Adrenal gland (tissue), 9 donors: ENCODE measurements at regions not wholly inside any gene's neighbourhood (a gene's known extent, or its start where the extent isn't known, plus 50 kb on each side); places are given as distances from the start of the nearest gene placed in this dataset.

ENCODE experiments used
- DNase-seq, 7 donors: peaks; one replicate each; pipeline ENCODE4 v3.0.0-alpha.2; 2019 to 2020
- H3K27ac ChIP-seq, 5 donors: fragments of 200-600 bp; sonication (generic) in 4 of 5; 1 replicate in 3 of 5; 2 replicates in 2 of 5; pipeline versions ENCODE4 v1.5.1 to v1.8.0; 2016 to 2020; ENCODE audit warnings: mild to moderate bottlenecking in 1 of 5
- H3K27me3 ChIP-seq: fragments of 200-600 bp; 2 replicates; pipeline ENCODE4 v1.8.0; 2021
- H3K36me3 ChIP-seq, 2 donors: fragments of 200-600 bp; replicated peaks in 1 of 2; 1 replicate in 1 of 2; 2 replicates in 1 of 2; pipeline versions ENCODE4 v1.5.1 to v1.8.0; 2018 to 2022
- H3K4me1 ChIP-seq, 2 donors: fragments of 200-600 bp; replicated peaks in 1 of 2; 1 replicate in 1 of 2; 2 replicates in 1 of 2; pipeline versions ENCODE4 v1.5.1 to v1.8.0; 2018 to 2021
- H3K4me3 ChIP-seq, 4 donors: fragments of 200-600 bp; sonication (generic) in 3 of 4; one replicate each; pipeline ENCODE4 v1.5.1; 2016 to 2018
- H3K9me3 ChIP-seq, 3 donors: fragments of 200-600 bp; sonication (generic) in 1 of 3; replicated peaks in 1 of 3; 1 replicate in 2 of 3; 2 replicates in 1 of 3; pipeline versions ENCODE4 v1.5.1 to v1.8.0; 2016 to 2021
- POLR2A ChIP-seq, 2 donors: fragments of 450-650 bp; IDR thresholded peaks; one replicate each; pipeline ENCODE4 v1.6.1; 2017; ENCODE audit warnings: antibody characterized with exemption in 2 of 2, mild to moderate bottlenecking in 2 of 2, moderate library complexity in 1 of 2
- WGBS, 4 donors: extraction: QIAGEN DNeasy Blood & Tissue Kit in 2 of 4; methylation state at CpG; one replicate each; pipeline versions ENCODE4 v1.1.5 to v1.1.7; 2013 to 2017; 5-methylcytosine and 5-hydroxymethylcytosine counted together
- intact Hi-C, 2 donors: fragments of 100-400 bp; cut with DNase I; formaldehyde crosslinking; loops; one replicate each; pipeline versions ENCODE4 v1.14.1 to v1.15.0; 2022 to 2023
- TF ChIP-seq, protein P1 (sequence below), 6 experiments: fragments of 450-650 bp in 4 of 6; fragments of 200-600 bp in 2 of 6; sonication (generic) in 1 of 6; IDR thresholded peaks; 1 replicate in 5 of 6; 2 replicates in 1 of 6; pipeline versions ENCODE4 v1.5.1 to v1.8.0; 2016 to 2021; ENCODE audit warnings: antibody characterized with exemption in 6 of 6, mild to moderate bottlenecking in 2 of 6, moderate library complexity in 1 of 6
- donor health status: healthy with polysubstance abuse.
- donor health status: Bipolar disorder and iron deficiency.
- donor health status: DM: yes; HTN: yes; CAD: no.
- donor health status: DM: no; HTN: no; CAD: no.
- donor health status: DM: no; HTN: no; CAD: no.

DNA sequence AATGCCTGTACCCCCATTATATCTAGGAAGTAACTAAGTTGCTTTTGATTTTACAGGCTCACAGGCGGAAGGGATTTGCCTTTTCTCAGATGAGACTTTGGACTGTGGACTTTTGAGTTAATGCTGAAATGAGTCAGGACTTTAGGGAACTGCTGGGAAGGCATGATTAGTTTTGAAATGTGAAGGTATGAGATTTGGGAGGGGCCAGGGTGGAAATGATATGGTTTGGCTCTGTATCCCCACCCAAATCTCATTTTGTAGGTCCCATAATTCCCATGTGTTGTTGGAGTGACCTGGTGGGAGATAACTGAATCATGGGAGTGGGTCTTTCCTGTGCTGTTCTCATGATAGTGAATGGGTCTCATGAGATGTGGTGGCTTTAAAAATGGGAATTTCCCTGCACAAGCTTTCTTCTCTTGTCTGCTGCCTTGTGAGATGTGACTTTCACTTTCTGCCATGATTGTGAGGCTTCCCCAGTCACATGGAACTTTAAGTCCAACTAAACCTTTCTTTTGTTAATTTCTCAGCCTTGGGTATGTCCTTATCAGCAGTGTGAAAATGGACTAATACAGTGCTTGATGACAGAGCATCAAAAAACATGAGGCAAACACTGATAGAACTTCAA lies 1119.5 kb downstream of the PLA2G4A start:
- Histone ChIP-seq H3K4me1 (no peaks in the 10 kb centered on the region), H3K9me3 (peaks cover 0 to 10% (median 0%) of the 10 kb centered on the region in 3 donors), H3K4me3 (no peak overlapping the region), H3K36me3 (no peaks in the 10 kb centered on the region), H3K27ac (no peak overlapping the region), H3K27me3 (no peaks in the 10 kb centered on the region)
- 70 to 85% (median 75%) methylated on average over 1 of the region's 1 CpG for WGBS, 4 donors
- DNase-seq = no peak
- intact Hi-C loops = no loop called here
- no peak for TF ChIP-seq POLR2A (IDR thresholded peaks at IDR 0.05)
- TF ChIP-seq, protein P1, sequence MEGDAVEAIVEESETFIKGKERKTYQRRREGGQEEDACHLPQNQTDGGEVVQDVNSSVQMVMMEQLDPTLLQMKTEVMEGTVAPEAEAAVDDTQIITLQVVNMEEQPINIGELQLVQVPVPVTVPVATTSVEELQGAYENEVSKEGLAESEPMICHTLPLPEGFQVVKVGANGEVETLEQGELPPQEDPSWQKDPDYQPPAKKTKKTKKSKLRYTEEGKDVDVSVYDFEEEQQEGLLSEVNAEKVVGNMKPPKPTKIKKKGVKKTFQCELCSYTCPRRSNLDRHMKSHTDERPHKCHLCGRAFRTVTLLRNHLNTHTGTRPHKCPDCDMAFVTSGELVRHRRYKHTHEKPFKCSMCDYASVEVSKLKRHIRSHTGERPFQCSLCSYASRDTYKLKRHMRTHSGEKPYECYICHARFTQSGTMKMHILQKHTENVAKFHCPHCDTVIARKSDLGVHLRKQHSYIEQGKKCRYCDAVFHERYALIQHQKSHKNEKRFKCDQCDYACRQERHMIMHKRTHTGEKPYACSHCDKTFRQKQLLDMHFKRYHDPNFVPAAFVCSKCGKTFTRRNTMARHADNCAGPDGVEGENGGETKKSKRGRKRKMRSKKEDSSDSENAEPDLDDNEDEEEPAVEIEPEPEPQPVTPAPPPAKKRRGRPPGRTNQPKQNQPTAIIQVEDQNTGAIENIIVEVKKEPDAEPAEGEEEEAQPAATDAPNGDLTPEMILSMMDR (IDR thresholded peaks at IDR 0.05) = no peak

DNA sequence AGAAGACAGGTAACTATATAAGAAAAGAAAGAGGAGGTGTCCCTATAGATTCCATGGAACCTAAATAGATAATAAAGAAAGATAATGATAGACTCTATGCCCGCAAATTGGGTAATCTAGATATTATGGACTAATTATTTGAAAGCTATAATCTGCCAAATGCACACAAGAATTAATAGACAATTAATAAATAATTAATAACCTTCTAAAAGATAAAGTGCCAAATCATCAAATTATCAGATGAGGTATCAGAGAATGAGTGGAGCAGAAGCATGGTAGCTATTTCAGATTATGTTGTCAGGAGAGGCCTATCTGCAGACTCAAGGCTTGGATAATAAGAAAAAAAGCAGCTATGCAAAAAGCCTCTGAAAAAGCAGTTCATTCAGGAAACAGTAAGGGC lies 1120.8 kb downstream of the PLA2G4A start:
- H3K9me3 ChIP-seq = peaks cover 0 to 10% (median 0%) of the 10 kb centered on the region in 3 donors
- H3K36me3 ChIP-seq = no peaks in the 10 kb centered on the region
- no peak overlapping the region for H3K27ac ChIP-seq
- intact Hi-C loops = no loop called here
- DNase-seq = no peak
- H3K4me1 ChIP-seq = no peaks in the 10 kb centered on the region
- no peak overlapping the region for H3K4me3 ChIP-seq
- no peaks in the 10 kb centered on the region for H3K27me3 ChIP-seq
- TF ChIP-seq, protein P1 (IDR thresholded peaks at IDR 0.05) = no peak
- no peak for TF ChIP-seq POLR2A (IDR thresholded peaks at IDR 0.05)
- WGBS, 4 donors = 86 to 93% (median 89%) methylated on average over 1 of the region's 1 CpG

DNA sequence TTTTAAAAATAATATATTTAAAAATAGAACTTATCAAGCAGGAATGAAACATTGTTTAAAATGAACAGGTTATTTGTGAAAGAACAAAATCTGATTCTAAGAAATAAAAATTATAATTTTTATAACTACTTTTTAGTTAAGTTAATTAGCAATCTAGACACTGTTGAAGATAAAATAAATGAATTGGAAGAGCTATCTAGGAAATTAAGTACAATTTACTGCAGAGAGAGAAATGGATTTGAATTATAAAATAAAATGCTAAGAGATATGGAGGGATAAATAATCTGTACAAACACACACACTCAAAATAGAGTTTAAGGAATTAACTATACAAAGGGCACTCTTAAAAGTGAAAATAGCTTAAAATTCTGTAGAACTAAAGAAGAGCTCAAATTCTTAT lies 1123.1 kb downstream of the PLA2G4A start:
- no peak overlapping the region for H3K27ac ChIP-seq
- DNase-seq = no peak
- no peak for TF ChIP-seq POLR2A (IDR thresholded peaks at IDR 0.05)
- TF ChIP-seq, protein P1 (IDR thresholded peaks at IDR 0.05) = no peak
- H3K4me3 ChIP-seq = no peak overlapping the region
- intact Hi-C loops = no loop called here
- no peaks in the 10 kb centered on the region for H3K4me1 ChIP-seq
- H3K9me3 ChIP-seq = peaks cover 0 to 10% (median 0%) of the 10 kb centered on the region in 3 donors
- no peaks in the 10 kb centered on the region for H3K36me3 ChIP-seq
- H3K27me3 ChIP-seq = no peaks in the 10 kb centered on the region

- Histone ChIP-seq H3K36me3 (no peaks in the 10 kb centered on the region), H3K4me1 (no peaks in the 10 kb centered on the region), H3K4me3 (no peak overlapping the region), H3K27me3 (no peaks in the 10 kb centered on the region), H3K27ac (no peak overlapping the region), H3K9me3 (peaks cover 0 to 10% (median 0%) of the 10 kb centered on the region in 3 donors)
- TF ChIP-seq, protein P1 (IDR thresholded peaks at IDR 0.05) = no peak
- no peak for TF ChIP-seq POLR2A (IDR thresholded peaks at IDR 0.05)
- WGBS, 4 donors = 72 to 86% (median 84%) methylated on average over 2 of the region's 2 CpGs
- intact Hi-C loops = no loop called here
- no peak for DNase-seq
Measured at GRCh38 chr1:187952446-187952845, 1123.7 kb downstream of the PLA2G4A start.
